Femur (tissue), 1 donor: ENCODE measurements at regions not wholly inside any gene's neighbourhood (a gene's known extent, or its start where the extent isn't known, plus 50 kb on each side); places are given as distances from the start of the nearest gene placed in this dataset.
"Not testable (repeated sequence)": the region's sequence is repeated elsewhere in the genome, so short reads cannot be mapped to it uniquely, and the experiment has no call there.

Source experiments
- DNase-seq: peaks from one replicate; pipeline ENCODE4 v3.0.0-alpha.2; 2017

DNA sequence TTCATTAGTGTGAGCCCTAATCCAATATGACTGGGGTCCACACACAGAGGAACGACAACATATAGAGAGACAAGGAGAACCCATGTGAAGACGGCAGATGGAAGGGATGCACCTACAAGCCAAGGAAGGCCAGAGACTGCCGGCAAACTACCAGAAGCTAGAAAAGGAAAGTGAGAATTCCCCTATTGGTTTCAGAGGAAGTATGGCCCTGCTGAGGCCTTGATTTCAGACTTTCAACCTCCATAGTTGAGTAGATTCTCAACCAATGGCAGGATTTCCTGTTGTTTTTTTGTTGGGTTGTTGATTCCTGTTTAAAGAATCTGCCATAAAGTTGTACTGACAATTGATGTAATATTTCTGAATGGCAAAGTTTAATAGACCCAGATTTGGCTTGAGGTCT, 241.5 kb downstream of the SATB2 start:
- DNase-seq = no peak

- no peak for DNase-seq
Observed at GRCh38 chr2:199207011-199207410, 250.7 kb downstream of the SATB2 start.

DNA sequence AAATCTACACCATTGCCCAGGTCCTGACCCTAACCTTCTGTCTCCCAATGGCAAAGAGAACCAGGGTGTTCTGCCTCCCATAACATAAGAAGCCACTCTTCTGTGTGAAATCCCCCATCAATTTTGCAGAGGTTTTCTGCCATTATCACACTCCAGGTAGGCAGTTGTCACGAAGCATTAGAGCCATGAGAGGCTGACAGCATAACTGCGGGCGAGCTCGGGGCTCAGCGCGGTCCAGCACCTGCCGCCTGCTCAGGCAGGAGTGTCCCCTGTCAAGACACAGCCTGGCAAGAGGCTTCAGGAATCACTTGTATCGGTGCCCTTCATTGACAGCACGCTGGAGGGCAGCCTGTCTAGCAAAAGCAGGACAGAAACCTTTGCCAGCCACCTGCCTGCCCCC, 251.2 kb downstream of the SATB2 start:
- DNase-seq = no peak

- no peak for DNase-seq
Observed at GRCh38 chr2:199202964-199203363, 254.8 kb downstream of the SATB2 start.

- no peak for DNase-seq
Observed at GRCh38 chr2:199201539-199201938, 256.2 kb downstream of the SATB2 start.

- DNase-seq = no peak
Observed at GRCh38 chr2:199199797-199200196, 257.9 kb downstream of the SATB2 start.

GRCh38 chr2:199197448-199197847, 260.3 kb downstream of the SATB2 start:
- DNase-seq = no peak

DNA sequence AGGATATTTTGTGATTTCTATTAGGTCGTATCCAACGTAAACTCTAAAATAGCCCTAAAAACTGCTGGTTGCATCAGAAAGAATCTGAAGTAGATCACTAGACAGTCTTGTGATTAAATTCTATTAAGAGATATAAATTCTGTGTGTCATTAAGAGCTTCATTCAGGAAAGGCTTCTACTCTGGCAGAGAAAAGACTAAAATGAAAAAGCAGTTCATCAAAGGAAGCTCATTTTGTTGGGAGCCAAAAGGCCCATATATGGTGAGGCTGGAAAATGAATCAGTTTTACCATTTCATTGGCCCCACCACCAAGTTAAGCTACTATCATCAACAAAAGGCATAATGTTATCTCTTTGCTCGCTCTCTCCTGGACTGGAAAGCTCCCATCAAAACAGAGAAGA, 261.1 kb downstream of the SATB2 start:
- DNase-seq = no peak

DNA sequence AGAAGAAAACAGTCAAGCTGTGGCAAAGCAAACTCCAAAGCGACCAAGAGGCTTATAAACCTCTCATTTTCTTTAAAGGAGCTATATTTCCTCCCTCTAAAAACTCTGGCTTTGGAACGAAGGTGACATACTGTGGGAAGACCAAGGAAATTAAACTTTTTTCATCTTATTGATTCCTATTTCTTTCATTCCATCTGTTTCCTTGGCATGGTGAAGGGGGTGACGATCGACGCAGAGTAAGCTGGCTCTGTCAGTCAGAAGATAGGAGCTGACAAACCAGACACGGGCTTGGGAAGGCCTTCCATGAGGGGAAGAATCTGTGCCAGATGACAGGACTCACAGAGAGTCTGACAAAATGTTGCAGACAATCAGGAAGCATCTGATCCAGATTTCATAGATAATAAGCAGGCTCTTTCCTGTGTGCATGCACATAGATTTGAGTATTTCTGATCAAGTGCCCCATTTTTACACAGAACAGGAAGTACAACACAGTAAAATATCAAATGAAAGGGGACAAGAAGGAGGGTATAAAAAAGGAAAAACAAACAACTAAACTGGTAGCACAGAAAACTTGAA, 261.7 kb downstream of the SATB2 start:
- no peak for DNase-seq

DNA sequence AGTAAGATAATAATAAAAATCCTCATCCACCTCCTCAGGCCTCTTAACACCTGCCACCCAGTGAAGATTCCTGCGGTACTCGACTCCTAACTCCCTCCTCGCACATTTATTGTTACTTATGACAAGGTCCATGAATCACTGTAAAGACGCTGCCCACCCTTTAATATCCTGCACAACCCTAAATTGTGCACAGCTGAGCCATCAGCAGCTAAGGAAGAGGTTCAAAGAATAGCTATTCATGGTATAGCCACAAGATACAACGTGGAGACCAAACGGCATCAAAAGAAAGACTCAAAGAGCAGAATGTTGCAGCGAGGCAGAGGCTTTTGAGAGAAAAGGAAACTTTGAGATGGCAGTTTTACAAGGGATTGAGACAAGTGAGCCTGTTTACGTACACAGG, 266.3 kb downstream of the SATB2 start:
- DNase-seq = no peak

DNA sequence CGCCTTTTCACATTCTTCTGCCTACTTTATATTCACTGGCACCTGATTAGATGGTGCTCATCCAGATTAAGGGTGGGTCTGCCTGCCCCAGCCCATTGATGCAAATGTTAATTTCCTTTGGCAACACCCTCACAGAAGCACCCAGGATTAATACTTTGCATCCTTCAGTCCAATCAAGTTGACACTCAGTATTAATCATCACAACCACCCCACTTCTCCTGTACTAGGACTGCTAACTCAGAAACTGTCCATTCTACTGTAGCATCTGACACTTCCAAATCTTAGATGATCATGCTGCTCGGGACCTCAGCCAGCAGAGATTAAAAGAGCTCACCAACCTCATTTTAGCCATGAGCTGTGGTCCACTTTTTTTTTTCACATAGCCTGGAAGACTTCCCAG, 268.5 kb downstream of the SATB2 start:
- no peak for DNase-seq

GRCh38 chr2:199186301-199186751, 271.4 kb downstream of the SATB2 start:
- no peak for DNase-seq

DNA sequence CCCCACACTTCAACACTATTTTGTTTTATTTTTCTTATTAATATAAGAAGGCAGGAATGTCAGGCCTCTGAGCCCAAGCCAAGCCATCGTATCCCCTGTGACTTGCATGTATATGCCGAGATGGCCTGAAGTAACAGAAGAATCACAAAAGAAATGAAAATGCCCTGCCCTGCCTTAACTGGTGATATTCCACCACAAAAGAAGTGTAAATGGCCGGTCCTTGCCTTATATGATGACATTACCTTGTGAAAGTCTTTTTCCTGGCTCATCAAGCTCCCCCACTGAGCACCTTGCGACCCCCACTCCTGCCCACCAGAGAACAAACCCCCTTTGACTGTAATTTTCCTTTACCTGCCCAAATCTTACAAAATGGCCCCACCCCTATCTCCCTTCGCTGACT, 272.6 kb downstream of the SATB2 start:
- DNase-seq = not testable (repeated sequence)

- DNase-seq = no peak
Observed at GRCh38 chr2:199163613-199164458, 293.9 kb downstream of the SATB2 start.

DNA sequence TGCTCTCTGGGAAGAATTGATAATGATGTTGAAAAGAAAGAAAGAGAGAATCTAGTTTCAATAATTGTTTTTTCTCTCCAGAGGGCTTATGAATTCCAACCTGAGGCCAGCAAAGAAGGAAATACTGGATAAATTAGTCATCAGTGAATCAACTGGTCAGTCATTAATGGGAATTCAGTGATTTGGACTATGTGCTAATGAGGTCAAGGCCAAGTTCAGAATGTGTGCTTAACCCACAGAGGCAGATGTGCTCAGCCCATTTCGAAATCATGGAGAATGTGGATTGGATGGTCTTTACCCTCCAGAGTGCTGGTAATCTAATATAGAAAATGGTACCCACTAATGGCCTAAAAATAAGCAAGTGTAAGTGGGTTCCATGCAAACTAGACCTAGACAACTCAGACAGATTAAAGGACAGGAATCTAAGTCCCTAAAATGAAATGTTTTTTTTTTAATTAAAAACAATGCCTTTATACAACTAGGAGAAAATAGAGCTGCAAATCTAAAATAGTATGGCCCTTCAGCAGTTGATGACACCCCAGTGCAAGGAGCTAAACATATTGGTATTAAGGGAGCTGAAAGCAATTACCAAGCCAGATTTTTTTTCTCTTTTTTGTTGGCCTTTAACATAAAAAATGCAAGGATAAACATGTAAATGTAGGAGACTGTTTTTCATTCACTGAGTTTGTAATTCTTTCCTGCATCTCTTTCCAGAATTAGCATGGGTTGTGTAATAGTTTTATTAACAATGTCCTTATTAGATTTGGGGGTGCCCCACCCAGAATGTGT, 296.9 kb downstream of the SATB2 start:
- no peak for DNase-seq

GRCh38 chr2:199160081-199160480, 297.7 kb downstream of the SATB2 start:
- no peak for DNase-seq

- no peak for DNase-seq
Observed at GRCh38 chr2:199148076-199148845, 309.5 kb downstream of the SATB2 start.

GRCh38 chr2:199147216-199147615, 310.5 kb downstream of the SATB2 start:
- no peak for DNase-seq

DNA sequence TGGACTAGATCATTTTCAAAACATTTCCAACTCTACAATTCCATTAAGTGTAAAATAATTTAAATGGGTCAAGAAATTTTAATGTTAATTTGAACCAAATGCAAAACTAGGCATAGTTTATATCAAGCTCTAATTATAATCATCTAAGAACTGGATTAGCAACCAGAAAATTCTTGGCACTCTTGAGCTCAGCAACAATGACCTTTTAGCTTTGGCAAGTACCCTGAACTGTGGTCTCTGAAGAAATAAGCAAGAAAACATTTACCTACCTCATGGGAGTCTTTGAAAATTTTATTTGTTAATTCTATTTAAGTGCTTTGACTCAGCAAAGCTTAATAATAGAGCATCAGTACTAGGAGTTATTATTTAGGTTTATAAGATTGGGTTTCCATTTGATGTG, 313.2 kb downstream of the SATB2 start:
- DNase-seq = no peak

GRCh38 chr2:199144036-199144435, 313.7 kb downstream of the SATB2 start:
- DNase-seq = no peak

DNA sequence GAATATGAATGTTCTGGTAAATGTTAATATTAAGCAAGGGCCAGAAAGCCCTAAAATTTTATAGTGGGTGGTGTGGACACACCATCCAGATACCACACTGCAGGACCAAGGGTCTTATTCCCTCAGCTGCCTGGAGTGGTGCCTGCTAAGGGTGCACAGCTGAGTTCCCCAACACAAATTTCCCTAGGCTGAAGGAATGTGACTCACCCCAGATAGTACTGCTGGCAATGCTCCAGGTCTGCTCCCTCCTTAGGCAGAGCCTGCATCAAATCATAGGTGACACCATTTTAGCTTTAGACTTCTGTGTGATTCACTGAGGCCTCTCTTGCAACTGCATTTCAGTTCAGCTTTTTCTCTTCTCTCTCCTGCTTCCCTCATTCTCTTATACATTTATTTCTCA, 321.1 kb downstream of the SATB2 start:
- DNase-seq = no peak

- DNase-seq = no peak
Observed at GRCh38 chr2:199136242-199136641, 321.5 kb downstream of the SATB2 start.

- no peak for DNase-seq
Observed at GRCh38 chr2:199131876-199132275, 325.9 kb downstream of the SATB2 start.
